HFF-Myc (cell line): ENCODE measurements at regions not wholly inside any gene's neighbourhood (a gene's known extent, or its start where the extent isn't known, plus 50 kb on each side); places are given as distances from the start of the nearest gene placed in this dataset.
"Not testable (repeated sequence)": the region's sequence is repeated elsewhere in the genome, so short reads cannot be mapped to it uniquely, and the experiment has no call there.

Experiments
- DNase-seq: peaks from one replicate; pipeline ENCODE4 v3.0.0-alpha.2; 2011; ENCODE audit warnings: low read depth; ENCODE audit errors: extremely low read depth
- H3K4me3 ChIP-seq: replicated peaks from 2 replicates; pipeline ENCODE4 v1.5.1; 2011; ENCODE audit warnings: low read depth, mild to moderate bottlenecking, control low read depth, low read length
- TF ChIP-seq, protein P1 (sequence below): IDR thresholded peaks from 2 replicates; pipeline ENCODE4 v1.5.1; 2012; ENCODE audit warnings: mild to moderate bottlenecking, low read depth, low read length, control low read depth; ENCODE audit errors: missing control alignments

DNA sequence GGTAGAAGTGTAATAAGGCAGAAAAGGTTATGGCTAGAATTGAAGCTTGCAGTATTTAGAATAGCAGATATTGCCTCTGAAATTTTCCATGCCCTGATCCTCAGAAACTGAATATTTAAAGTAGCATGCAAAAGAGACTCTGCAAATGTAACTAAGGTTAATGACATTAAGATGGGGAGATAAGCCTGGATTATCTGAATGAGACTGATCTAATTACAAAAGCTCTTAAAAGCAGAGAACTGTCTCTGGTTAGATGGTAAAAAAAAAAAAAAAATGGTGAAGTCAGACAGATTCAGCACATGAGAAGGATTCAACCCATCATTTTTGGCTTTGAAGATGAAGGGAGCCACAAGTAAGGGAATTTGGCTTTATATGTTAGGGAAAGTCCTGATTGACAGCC is 503.7 kb upstream of the IRAK1BP1 start:
- no peak overlapping the region for H3K4me3 ChIP-seq
- DNase-seq, result no peak
- TF ChIP-seq, protein P1, sequence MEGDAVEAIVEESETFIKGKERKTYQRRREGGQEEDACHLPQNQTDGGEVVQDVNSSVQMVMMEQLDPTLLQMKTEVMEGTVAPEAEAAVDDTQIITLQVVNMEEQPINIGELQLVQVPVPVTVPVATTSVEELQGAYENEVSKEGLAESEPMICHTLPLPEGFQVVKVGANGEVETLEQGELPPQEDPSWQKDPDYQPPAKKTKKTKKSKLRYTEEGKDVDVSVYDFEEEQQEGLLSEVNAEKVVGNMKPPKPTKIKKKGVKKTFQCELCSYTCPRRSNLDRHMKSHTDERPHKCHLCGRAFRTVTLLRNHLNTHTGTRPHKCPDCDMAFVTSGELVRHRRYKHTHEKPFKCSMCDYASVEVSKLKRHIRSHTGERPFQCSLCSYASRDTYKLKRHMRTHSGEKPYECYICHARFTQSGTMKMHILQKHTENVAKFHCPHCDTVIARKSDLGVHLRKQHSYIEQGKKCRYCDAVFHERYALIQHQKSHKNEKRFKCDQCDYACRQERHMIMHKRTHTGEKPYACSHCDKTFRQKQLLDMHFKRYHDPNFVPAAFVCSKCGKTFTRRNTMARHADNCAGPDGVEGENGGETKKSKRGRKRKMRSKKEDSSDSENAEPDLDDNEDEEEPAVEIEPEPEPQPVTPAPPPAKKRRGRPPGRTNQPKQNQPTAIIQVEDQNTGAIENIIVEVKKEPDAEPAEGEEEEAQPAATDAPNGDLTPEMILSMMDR, result no peak

DNA sequence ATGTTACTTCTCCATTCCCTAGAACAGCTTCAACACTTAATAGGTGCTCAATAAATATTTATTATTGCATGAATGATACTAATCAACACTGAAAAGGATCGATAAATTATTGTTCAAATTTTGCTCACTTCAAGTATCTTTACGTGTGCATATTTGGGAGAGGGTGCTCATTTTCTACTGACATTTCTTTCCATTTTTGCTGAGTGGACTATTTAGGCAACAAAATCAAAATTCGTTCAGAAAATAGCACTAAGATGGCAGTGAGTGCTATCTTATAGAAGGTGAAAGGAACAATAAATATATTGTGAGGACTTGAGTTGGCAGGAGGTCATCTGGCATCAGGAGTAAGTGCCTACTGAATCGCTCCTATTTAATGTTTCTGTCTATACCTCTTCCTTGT is 501.9 kb upstream of the IRAK1BP1 start:
- H3K4me3 ChIP-seq, result no peak overlapping the region
- TF ChIP-seq, protein P1, result no peak
- no peak for DNase-seq

DNA sequence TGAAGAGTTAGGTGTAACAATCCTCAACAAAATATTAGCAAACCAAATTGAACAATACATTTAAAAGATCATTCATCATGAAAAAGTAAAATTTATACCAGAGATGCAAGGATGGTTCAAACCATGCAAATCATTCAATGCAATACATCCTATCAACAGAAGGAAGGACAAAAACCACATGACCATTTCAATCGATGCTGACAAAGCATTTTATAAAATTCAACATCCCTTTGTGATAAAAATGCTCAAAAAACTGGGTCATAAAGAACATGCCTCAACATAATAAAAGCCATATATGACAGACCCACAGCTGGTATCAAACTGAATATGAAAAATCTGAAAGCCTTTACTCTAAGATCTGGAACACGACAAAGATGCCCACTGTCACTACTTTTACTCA is 490.3 kb upstream of the IRAK1BP1 start:
- TF ChIP-seq, protein P1, result no peak
- no peak overlapping the region for H3K4me3 ChIP-seq
- DNase-seq, result no peak

DNA sequence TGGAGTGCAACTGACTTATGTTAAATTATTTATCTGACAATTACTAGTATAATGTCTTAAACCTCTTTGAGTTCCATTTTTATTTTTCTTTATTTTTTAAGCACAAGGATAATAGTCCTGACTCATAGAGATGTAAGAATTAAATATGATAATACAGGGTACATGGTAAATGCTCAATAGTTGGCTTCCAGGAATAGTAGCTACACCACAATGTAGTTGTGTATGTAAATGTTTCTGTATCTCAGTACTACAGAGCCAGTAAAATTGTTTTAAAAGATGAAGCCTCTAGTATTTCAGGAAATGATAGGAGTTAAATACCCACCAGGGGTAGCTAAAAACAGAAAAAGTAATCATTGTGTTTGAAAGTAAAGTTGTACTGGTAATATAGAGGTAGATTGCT is 487.4 kb upstream of the IRAK1BP1 start:
- DNase-seq, result no peak
- TF ChIP-seq, protein P1, result no peak
- H3K4me3 ChIP-seq, result no peak overlapping the region

DNA sequence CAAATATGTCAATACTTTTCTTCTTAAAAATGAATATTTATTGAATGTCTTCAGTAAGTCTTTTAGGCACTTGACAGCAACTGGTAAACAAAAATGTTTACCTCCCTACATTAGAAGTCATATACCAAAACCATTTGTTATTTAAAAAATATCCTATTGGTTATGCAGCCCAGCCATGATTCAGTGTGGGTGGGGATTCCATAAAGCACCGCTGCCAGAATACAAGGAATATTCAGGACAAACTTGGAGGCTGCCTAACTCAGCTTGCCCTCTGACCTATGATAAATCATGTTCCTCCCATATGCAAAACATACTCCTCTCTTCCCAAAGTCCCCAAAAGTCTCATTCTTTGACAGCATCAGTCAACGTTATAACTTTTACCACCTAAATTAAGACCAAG is 486.8 kb upstream of the IRAK1BP1 start:
- TF ChIP-seq, protein P1, result no peak
- no peak overlapping the region for H3K4me3 ChIP-seq
- no peak for DNase-seq

DNA sequence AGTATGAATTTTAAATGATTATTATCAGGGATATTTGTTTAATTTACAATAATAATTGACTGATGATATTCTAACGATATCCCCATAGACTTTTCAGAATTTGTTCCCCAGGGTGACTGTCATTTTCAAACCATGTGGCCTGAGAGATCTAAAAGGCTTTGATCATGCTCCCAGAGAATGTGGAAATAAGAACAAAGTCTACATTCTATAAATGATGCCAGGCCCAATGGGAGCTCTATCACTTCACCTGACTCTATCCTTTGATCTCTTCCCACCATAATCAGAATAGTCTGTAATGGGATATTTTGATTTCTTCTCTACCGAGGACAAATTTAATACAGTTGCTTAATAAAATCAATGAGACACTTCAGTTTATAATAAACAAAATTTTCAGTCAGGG is 483.4 kb upstream of the IRAK1BP1 start:
- TF ChIP-seq, protein P1, result no peak
- H3K4me3 ChIP-seq, result no peak overlapping the region
- DNase-seq, result no peak

DNA sequence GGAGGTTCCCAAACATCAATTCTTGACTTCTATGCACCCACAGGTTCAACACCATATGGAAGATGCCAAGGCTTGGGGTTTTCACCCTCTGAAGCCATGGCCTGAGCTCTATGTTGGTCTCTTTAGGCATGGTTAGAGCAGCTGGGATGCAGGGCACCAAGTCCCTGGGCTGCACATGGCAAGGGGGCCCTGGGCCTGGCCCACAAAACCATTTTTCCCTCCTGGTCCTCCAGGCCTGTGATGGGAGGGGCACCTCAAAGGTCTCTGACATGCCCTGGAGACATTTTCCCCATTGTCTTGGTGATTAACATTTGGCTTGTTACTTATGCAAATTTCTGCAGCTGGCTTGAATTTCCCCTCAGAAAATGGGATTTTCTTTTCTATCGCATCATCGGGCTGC is 480.5 kb upstream of the IRAK1BP1 start:
- H3K4me3 ChIP-seq, DNase-seq: not testable (repeated sequence)

DNA sequence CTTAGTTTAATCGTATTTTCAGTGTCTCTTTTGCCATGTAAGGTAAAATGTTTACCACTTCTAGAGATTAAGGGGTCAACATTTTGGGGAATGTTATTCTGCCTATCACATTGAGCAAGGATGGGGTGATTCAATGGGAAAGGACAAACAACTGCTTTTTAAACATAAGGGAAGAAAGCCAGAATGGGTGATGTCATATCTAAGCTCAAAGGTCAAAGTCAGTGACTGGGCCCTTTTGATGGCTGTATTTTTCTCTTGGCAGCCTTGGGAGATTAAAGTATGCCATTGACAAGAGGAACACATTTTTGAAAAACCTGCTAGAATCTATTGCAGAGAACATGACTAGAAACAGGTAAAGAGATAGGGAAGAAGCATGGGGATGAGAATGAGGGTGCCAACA is 477.3 kb upstream of the IRAK1BP1 start:
- no peak overlapping the region for H3K4me3 ChIP-seq

More for the DNA sequence above, 477.3 kb upstream of the IRAK1BP1 start:
- no peak for DNase-seq
- TF ChIP-seq, protein P1, result no peak
